B cell (primary cell): ENCODE measurements at regions not wholly inside any gene's neighbourhood (a gene's known extent, or its start where the extent isn't known, plus 50 kb on each side); places are given as distances from the start of the nearest gene placed in this dataset.

ENCODE experiments used
- ATAC-seq: fragments of 200-7000 bp; cut with Tn5 transposase; one replicate; pipeline ENCODE4 v1.10.0; 2021; ENCODE audit warnings: low read depth, mild to moderate bottlenecking, moderate number of reproducible peaks, moderate library complexity
- CTCF ChIA-PET: fragments of 350-600 bp; sonication (Branson Sonifier 250); formaldehyde crosslinking; loops from one replicate; lab custom pipeline; 2021; ENCODE audit warnings: antibody characterized with exemption, inconsistent platforms; lab: Charles Lee
- POLR2A ChIA-PET: fragments of 350-600 bp; sonication (Branson Sonifier 250); formaldehyde crosslinking; loops from one replicate; lab custom pipeline; 2021; ENCODE audit warnings: antibody characterized with exemption; lab: Charles Lee
- DNase-seq: peaks from one replicate; pipeline ENCODE4 v3.0.0; 2013
- H2AFZ ChIP-seq: 2 replicates; pipeline ENCODE4 v1.6.1; 2012; ENCODE audit warnings: mild to moderate bottlenecking, low read depth, low read length; ENCODE audit not compliant: insufficient read depth, poor library complexity, severe bottlenecking
- H3K27ac ChIP-seq, 2 donors: 1 replicate in 1 of 2; 2 replicates in 1 of 2; pipeline ENCODE4 v1.5.1; 2012 to 2013; ENCODE audit warnings: low read length in 2 of 2, mild to moderate bottlenecking in 2 of 2, moderate library complexity in 1 of 2
- H3K27me3 ChIP-seq, 4 experiments: fragments of 200-600 bp in 1 of 4; sonication (generic) in 1 of 4; replicated peaks in 1 of 4; 1 replicate in 2 of 4; 2 replicates in 2 of 4; pipeline versions ENCODE4 v1.6.1 to v1.7.0; 2013 to 2016; ENCODE audit warnings: low read length in 3 of 4, mild to moderate bottlenecking in 2 of 4, mixed read lengths in 1 of 4, moderate library complexity in 1 of 4; ENCODE audit not compliant: insufficient read depth in 4 of 4, control insufficient read depth in 3 of 4; ENCODE audit errors: control extremely low read depth in 1 of 4
- H3K36me3 ChIP-seq, 2 experiments: replicated peaks in 1 of 2; 1 replicate in 1 of 2; 2 replicates in 1 of 2; pipeline versions ENCODE4 v1.6.1 to v1.7.1; 2013; ENCODE audit warnings: low read length in 1 of 2; ENCODE audit not compliant: insufficient read depth in 2 of 2, control insufficient read depth in 1 of 2; ENCODE audit errors: control extremely low read depth in 1 of 2, extremely low read depth in 1 of 2
- H3K4me1 ChIP-seq, 2 donors: fragments of 200-600 bp in 1 of 2; sonication (generic) in 1 of 2; 1 replicate in 1 of 2; 2 replicates in 1 of 2; pipeline versions ENCODE4 v1.5.1 to v1.6.1; 2013 to 2017; ENCODE audit warnings: low read length in 2 of 2; ENCODE audit not compliant: control insufficient read depth in 2 of 2, insufficient read depth in 2 of 2
- H3K4me2 ChIP-seq: replicated peaks from 2 replicates; pipeline ENCODE3; 2012; ENCODE audit warnings: mild to moderate bottlenecking, low read depth, low read length; ENCODE audit not compliant: poor library complexity, severe bottlenecking
- H3K4me3 ChIP-seq, 5 experiments: fragments of 200-600 bp in 1 of 5; sonication (generic) in 1 of 5; 1 replicate in 3 of 5; 2 replicates in 2 of 5; pipeline versions ENCODE4 v1.5.1 to v1.7.0; 2011 to 2016; ENCODE audit warnings: low read length in 4 of 5, mild to moderate bottlenecking in 4 of 5, low read depth in 2 of 5, control low read depth in 1 of 5, moderate library complexity in 1 of 5; ENCODE audit not compliant: insufficient read depth in 1 of 5; ENCODE audit errors: control extremely low read depth in 1 of 5, extremely low read depth in 1 of 5
- H3K79me2 ChIP-seq: fragments of 200-600 bp; sonication (generic); one replicate; pipeline ENCODE4 v1.6.0; 2016; ENCODE audit warnings: low read length; ENCODE audit not compliant: control insufficient read depth, insufficient read depth
- H3K9ac ChIP-seq: fragments of 200-600 bp; sonication (generic); 2 replicates; pipeline ENCODE4 v1.6.1; 2017; ENCODE audit warnings: mild to moderate bottlenecking, low read length, moderate library complexity
- H3K9me3 ChIP-seq, 3 donors: one replicate each; pipeline versions ENCODE4 v1.6.1 to v1.7.1; 2013; ENCODE audit warnings: low read length in 2 of 3; ENCODE audit not compliant: control insufficient read depth in 2 of 3, insufficient read depth in 1 of 3; ENCODE audit errors: control extremely low read depth in 1 of 3
- H4K20me1 ChIP-seq: 2 replicates; pipeline ENCODE4 v1.6.0; 2012; ENCODE audit warnings: mild to moderate bottlenecking, low read length; ENCODE audit not compliant: insufficient read depth, control insufficient read depth, poor library complexity, severe bottlenecking
- H3K27ac Mint-ChIP-seq: one replicate; pipeline ENCODE4 v1.8.0; 2021; ENCODE audit warnings: mixed read lengths
- H3K27me3 Mint-ChIP-seq: one replicate; pipeline ENCODE4 v1.8.0; 2021; ENCODE audit warnings: mixed read lengths
- H3K4me1 Mint-ChIP-seq: one replicate; pipeline ENCODE4 v1.8.0; 2021; ENCODE audit warnings: mixed read lengths
- H3K4me3 Mint-ChIP-seq: one replicate; pipeline ENCODE4 v1.8.0; 2021; ENCODE audit warnings: mixed read lengths
- H3K9me3 Mint-ChIP-seq: one replicate; pipeline ENCODE4 v1.8.0; 2022; ENCODE audit warnings: mixed read lengths; ENCODE audit not compliant: insufficient read depth
- EZH2 ChIP-seq: IDR thresholded peaks from 2 replicates; pipeline ENCODE4 v1.6.1; 2012; ENCODE audit warnings: borderline replicate concordance, low read depth, mild to moderate bottlenecking, moderate library complexity, low read length; ENCODE audit not compliant: insufficient read depth, poor library complexity, severe bottlenecking
- WGBS: methylation state at CpG from one replicate; pipeline ENCODE4 v1.1.5; 2013; ENCODE audit warnings: missing lambda C conversion rate; ENCODE audit not compliant: insufficient coverage; 5-methylcytosine and 5-hydroxymethylcytosine counted together
- intact Hi-C: fragments of 100-400 bp; cut with micrococcal nuclease; formaldehyde crosslinking; loops from one replicate; pipeline ENCODE4 v1.10.0; 2022
- TF ChIP-seq, protein P1 (sequence below): fragments of 200-600 bp; IDR thresholded peaks from one replicate; pipeline ENCODE4 v1.8.0; 2022; ENCODE audit warnings: antibody characterized with exemption, mild to moderate bottlenecking

DNA sequence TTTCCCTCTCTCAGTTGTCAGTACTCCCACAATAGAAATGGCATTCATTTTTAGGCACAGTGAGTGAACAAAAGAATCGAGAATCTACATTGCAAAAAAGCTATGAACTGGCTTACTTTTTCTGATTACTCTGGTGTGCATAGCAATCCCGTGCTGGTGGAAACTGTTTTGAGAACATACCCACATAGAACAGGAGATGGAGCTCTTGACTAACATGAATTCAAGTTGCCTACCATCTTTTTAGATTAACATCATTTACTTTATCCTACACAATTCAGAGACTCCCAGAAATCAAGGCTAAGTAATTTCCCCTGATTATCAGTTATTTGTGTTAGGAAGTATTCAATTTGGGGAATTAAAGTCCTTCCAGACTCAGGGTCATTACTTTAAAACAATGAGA, 326.6 kb downstream of the ARPP21 start:
- peaks cover 0 to 9% of the 10 kb centered on the region in 2 donors for H3K4me1 ChIP-seq
- no peak for ATAC-seq
- CTCF ChIA-PET, result interaction anchor here (0.6 to 1.3 kb wide), 2 partner anchors 19 to 735 kb away, joined by 3 to 4 read pairs; no protein-coding TSS in a partner anchor
- H3K27ac Mint-ChIP-seq, result no peak overlapping the region
- TF ChIP-seq, protein P1, sequence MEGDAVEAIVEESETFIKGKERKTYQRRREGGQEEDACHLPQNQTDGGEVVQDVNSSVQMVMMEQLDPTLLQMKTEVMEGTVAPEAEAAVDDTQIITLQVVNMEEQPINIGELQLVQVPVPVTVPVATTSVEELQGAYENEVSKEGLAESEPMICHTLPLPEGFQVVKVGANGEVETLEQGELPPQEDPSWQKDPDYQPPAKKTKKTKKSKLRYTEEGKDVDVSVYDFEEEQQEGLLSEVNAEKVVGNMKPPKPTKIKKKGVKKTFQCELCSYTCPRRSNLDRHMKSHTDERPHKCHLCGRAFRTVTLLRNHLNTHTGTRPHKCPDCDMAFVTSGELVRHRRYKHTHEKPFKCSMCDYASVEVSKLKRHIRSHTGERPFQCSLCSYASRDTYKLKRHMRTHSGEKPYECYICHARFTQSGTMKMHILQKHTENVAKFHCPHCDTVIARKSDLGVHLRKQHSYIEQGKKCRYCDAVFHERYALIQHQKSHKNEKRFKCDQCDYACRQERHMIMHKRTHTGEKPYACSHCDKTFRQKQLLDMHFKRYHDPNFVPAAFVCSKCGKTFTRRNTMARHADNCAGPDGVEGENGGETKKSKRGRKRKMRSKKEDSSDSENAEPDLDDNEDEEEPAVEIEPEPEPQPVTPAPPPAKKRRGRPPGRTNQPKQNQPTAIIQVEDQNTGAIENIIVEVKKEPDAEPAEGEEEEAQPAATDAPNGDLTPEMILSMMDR, result peak; percentile 31
- no peak for TF ChIP-seq EZH2
- H3K9ac ChIP-seq, result no peak overlapping the region
- H3K27ac ChIP-seq, result no peak overlapping the region
- intact Hi-C loops, result loop anchor here (10.0 kb wide), 1 partner anchor 899 kb away; no protein-coding TSS in a partner anchor
- no peak overlapping the region for H2AFZ ChIP-seq
- no peaks in the 10 kb centered on the region for H3K9me3 Mint-ChIP-seq
- H3K27me3 Mint-ChIP-seq, result peaks cover 3% of the 10 kb centered on the region
- no peak overlapping the region for H3K4me3 ChIP-seq
- no peaks in the 10 kb centered on the region for H3K27me3 ChIP-seq
- WGBS, result no CpG with 5 or more reads among the region's 2 CpGs
- H3K4me3 Mint-ChIP-seq, result no peak overlapping the region
- H3K4me2 ChIP-seq, result no peak overlapping the region
- H3K36me3 ChIP-seq, result no peaks in the 10 kb centered on the region
- H3K4me1 Mint-ChIP-seq, result peaks cover 5% of the 10 kb centered on the region
- POLR2A ChIA-PET, result no interaction called here
- H3K9me3 ChIP-seq, result no peaks in the 10 kb centered on the region
- peak; percentile 26 for DNase-seq
- no peaks in the 10 kb centered on the region for H3K79me2 ChIP-seq
- H4K20me1 ChIP-seq, result no peaks in the 10 kb centered on the region

DNA sequence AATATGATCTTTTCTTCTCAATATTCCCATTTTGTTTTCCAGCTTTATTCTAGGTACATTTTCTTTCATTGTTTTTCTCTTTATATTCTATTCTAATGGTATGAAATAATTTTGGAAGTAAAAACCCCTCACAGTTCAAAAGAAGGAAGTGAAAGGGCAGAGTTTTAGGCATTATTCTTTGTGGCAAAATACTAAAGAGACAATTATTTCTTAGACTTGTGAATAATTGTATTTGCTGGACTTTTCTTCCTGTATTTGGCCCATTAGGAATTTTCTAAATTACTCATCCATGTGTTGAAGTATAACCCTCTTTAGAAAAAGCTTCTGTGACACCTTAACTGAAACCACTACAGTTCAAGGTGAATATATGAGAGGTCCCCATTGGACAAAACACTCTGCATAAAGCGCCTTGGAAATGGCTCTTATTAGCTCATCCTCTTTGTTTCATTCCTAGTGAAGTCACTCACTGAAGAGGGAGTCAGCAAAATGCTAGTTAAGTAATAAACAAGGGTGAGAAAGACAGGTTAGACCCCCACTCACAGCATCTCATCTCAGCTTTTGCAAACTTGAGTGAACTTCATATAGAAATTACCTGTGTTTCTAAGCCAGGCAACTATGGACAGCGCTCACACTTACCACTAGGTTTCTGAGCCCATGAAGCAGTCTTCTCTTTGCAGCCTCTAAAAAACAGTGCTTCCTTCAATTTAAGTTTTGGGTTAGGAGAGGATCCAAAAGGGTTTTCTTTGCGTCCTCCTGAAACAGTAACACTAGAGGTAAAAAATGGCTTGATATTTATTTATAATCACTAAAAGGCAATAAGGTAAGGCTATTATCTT, 327.5 kb downstream of the ARPP21 start:
- WGBS, result no CpG with 5 or more reads among the region's 3 CpGs
- TF ChIP-seq, protein P1, result no peak
- TF ChIP-seq EZH2, result no peak
- DNase-seq (no peak), ATAC-seq (no peak)
- CTCF ChIA-PET, result no interaction called here
- no peak overlapping the region for H3K27ac ChIP-seq
- no peaks in the 10 kb centered on the region for H3K9me3 ChIP-seq
- H3K27me3 ChIP-seq, result no peaks in the 10 kb centered on the region
- H3K9ac ChIP-seq, result no peak overlapping the region
- H3K27me3 Mint-ChIP-seq, result no peaks in the 10 kb centered on the region
- no peaks in the 10 kb centered on the region for H4K20me1 ChIP-seq
- intact Hi-C loops, result loop anchor here (10.0 kb wide), 1 partner anchor 898 kb away; no protein-coding TSS in a partner anchor
- H3K4me3 ChIP-seq, result no peak overlapping the region
- no peak overlapping the region for H3K4me3 Mint-ChIP-seq
- no peak overlapping the region for H3K27ac Mint-ChIP-seq
- POLR2A ChIA-PET, result no interaction called here
- H3K9me3 Mint-ChIP-seq, result no peaks in the 10 kb centered on the region
- no peak overlapping the region for H2AFZ ChIP-seq
- H3K4me2 ChIP-seq, result no peak overlapping the region
- no peaks in the 10 kb centered on the region for H3K79me2 ChIP-seq
- H3K36me3 ChIP-seq, result no peaks in the 10 kb centered on the region
- peaks cover 0 to 9% of the 10 kb centered on the region in 2 donors for H3K4me1 ChIP-seq
- H3K4me1 Mint-ChIP-seq, result peaks cover 5% of the 10 kb centered on the region
